HepG2 (cell line): ENCODE measurements at regions not wholly inside any gene's neighbourhood (a gene's known extent, or its start where the extent isn't known, plus 50 kb on each side); places are given as distances from the start of the nearest gene placed in this dataset.

ENCODE experiments used
- ARID2 ChIP-seq: sonication (generic); formaldehyde crosslinking; IDR thresholded peaks from 2 replicates; pipeline ENCODE4 v1.8.1; 2022; ENCODE audit warnings: mild to moderate bottlenecking, missing genetic modification reagents, borderline replicate concordance
- BORCS8-MEF2B ChIP-seq: sonication (generic); formaldehyde crosslinking; IDR thresholded peaks from 2 replicates; pipeline ENCODE4 v1.8.0; 2022; ENCODE audit warnings: mild to moderate bottlenecking, missing genetic modification reagents
- CENPBD1 ChIP-seq: sonication (generic); formaldehyde crosslinking; IDR thresholded peaks from 2 replicates; pipeline ENCODE4 v1.8.0; 2022; ENCODE audit warnings: missing genetic modification reagents, low read depth, mild to moderate bottlenecking, borderline replicate concordance
- CENPT ChIP-seq: sonication (generic); formaldehyde crosslinking; IDR thresholded peaks from 2 replicates; pipeline ENCODE4 v1.8.0; 2022; ENCODE audit warnings: low read depth, mild to moderate bottlenecking, moderate library complexity, missing genetic modification reagents
- MAF1 ChIP-seq: sonication (generic); formaldehyde crosslinking; IDR thresholded peaks from 2 replicates; pipeline ENCODE4 v1.5.0; 2020; ENCODE audit warnings: missing genetic modification reagents, borderline replicate concordance
- TBP ChIP-seq: sonication (generic); formaldehyde crosslinking; IDR thresholded peaks from 2 replicates; pipeline ENCODE4 v1.5.0; 2020; ENCODE audit warnings: missing genetic modification reagents
- WIZ ChIP-seq: sonication (generic); formaldehyde crosslinking; IDR thresholded peaks from 2 replicates; pipeline ENCODE4 v1.5.1; 2020; ENCODE audit warnings: mild to moderate bottlenecking, missing genetic modification reagents
- XRCC5 ChIP-seq: fragments of 200-400 bp; formaldehyde crosslinking; optimal IDR thresholded peaks from 2 replicates; pipeline ENCODE3; 2017; ENCODE audit warnings: mild to moderate bottlenecking, low read length
- ZBED4 ChIP-seq: sonication (generic); formaldehyde crosslinking; IDR thresholded peaks from 2 replicates; pipeline ENCODE4 v1.4.0; 2020; ENCODE audit warnings: missing genetic modification reagents, borderline replicate concordance
- ZBTB26 ChIP-seq: IDR thresholded peaks from 2 replicates; pipeline ENCODE4 v1.6.1; 2016; ENCODE audit warnings: missing compliant biosample characterization, missing genetic modification reagents, borderline replicate concordance
- ZNF138 ChIP-seq: sonication (generic); formaldehyde crosslinking; IDR thresholded peaks from 2 replicates; pipeline ENCODE4 v1.5.0; 2020; ENCODE audit warnings: mild to moderate bottlenecking, low read depth, missing genetic modification reagents
- ZNF160 ChIP-seq: sonication (generic); formaldehyde crosslinking; IDR thresholded peaks from 2 replicates; pipeline ENCODE4 v1.8.0; 2022; ENCODE audit warnings: mild to moderate bottlenecking, inconsistent platforms, missing genetic modification reagents
- ZNF280D ChIP-seq: sonication (generic); formaldehyde crosslinking; IDR thresholded peaks from 2 replicates; pipeline ENCODE4 v1.5.1; 2020; ENCODE audit warnings: mild to moderate bottlenecking, missing genetic modification reagents
- ZNF513 ChIP-seq: sonication (generic); formaldehyde crosslinking; conservative IDR thresholded peaks from 2 replicates; pipeline ENCODE4 v1.5.0; 2020; ENCODE audit warnings: missing genetic modification reagents
- ZNF883 ChIP-seq: sonication (generic); formaldehyde crosslinking; IDR thresholded peaks from 2 replicates; pipeline ENCODE4 v1.5.1; 2020; ENCODE audit warnings: mild to moderate bottlenecking, missing genetic modification reagents; ENCODE audit errors: not compliant biosample characterization
- ZSCAN5A ChIP-seq: sonication (generic); formaldehyde crosslinking; IDR thresholded peaks from 2 replicates; pipeline ENCODE4 v1.8.0; 2022; ENCODE audit warnings: mild to moderate bottlenecking, missing genetic modification reagents, borderline replicate concordance

- TF ChIP-seq CENPT (CRISPR knock-in tag), result no peak
- TF ChIP-seq TBP (CRISPR knock-in tag), result no peak
- TF ChIP-seq ARID2 (CRISPR knock-in tag), result no peak
- TF ChIP-seq ZSCAN5A (CRISPR knock-in tag), result peak; percentile 96; the same call in 1 of the 2 replicates
- no peak for TF ChIP-seq ZNF513
- no peak for TF ChIP-seq ZNF883
- no peak for TF ChIP-seq MAF1 (CRISPR knock-in tag)
- 0 out of 2 replicates have a peak, but pooled peaks have one; percentile 55 for TF ChIP-seq ZBED4 (CRISPR knock-in tag)
- TF ChIP-seq BORCS8-MEF2B (CRISPR knock-in tag), result 0 out of 2 replicates have a peak, but pooled peaks have one; percentile 21
- TF ChIP-seq ZNF138 (CRISPR knock-in tag), result no peak
- TF ChIP-seq WIZ (CRISPR knock-in tag), result 0 out of 2 replicates have a peak, but pooled peaks have one; percentile 23
- no peak for TF ChIP-seq ZNF160
- no peak; the same call in 1 of the 2 replicates for TF ChIP-seq ZNF280D (CRISPR knock-in tag)
- TF ChIP-seq ZBTB26 (CRISPR knock-in tag), result no peak
- TF ChIP-seq XRCC5, result no peak
- no peak for TF ChIP-seq CENPBD1 (CRISPR knock-in tag)
Observed at GRCh38 chr11:14583252-14584034, 60.2 kb upstream of the PDE3B start (continued).
